NCI-H146 treated with DMSO at 0.1 percent for 48 hours (cell line): ENCODE measurements at regions not wholly inside any gene's neighbourhood (a gene's known extent, or its start where the extent isn't known, plus 50 kb on each side); places are given as distances from the start of the nearest gene placed in this dataset.

ENCODE experiments used
- DNase-seq: peaks from one replicate; lab custom pipeline; 2025; ENCODE audit not compliant: unreplicated experiment; lab: John Stamatoyannopoulos, UW

GRCh38 chr6:134534708-134535149 is 216.8 kb upstream of the SGK1 start:
- DNase-seq: no peak

- DNase-seq: no peak
Observed at GRCh38 chr6:134533991-134534390, 216.1 kb upstream of the SGK1 start.

GRCh38 chr6:134532694-134533624 is 215.0 kb upstream of the SGK1 start:
- no peak for DNase-seq

- peak; percentile 57 for DNase-seq
Observed at GRCh38 chr6:134531611-134532010, 213.7 kb upstream of the SGK1 start.

DNA sequence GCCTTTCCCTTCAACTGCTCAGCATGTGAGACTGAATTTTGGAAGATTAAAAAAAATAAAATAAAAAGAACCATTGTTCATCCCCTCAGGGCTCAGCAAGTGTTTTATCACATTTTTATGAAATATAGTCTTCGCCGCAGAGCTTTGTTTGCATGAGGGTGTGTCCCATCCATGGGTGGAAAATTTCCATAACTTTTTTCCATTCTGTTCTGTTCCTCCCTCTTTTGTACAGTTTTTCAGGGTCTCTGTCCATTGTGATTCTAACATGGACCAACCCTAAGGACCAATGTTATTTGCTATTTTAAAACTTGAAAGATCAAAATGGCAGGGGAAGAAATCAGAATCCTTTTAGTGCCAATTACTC is 213.3 kb upstream of the SGK1 start:
- no peak for DNase-seq

- no peak for DNase-seq
Observed at GRCh38 chr6:134529921-134530320, 212.0 kb upstream of the SGK1 start.

DNA sequence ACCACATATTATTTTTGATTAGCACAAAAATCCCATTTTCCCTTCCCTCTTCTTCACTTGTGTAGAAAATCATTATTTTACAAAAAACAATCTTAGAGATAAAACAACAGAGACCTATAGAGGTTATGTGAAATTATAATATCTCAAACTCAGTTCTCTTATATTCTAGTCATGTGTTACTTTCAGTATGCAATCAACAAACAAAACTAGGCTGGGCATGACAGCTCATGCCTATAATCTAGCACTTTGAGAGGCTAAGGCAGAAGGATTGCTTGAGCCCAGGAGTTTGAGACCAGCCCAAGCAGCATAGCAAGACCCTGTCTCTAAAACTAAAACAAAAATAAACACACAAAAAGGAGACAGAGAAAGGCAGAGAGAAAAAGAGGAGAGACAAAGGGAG is 211.4 kb upstream of the SGK1 start:
- no peak for DNase-seq

GRCh38 chr6:134527108-134527787 is 209.3 kb upstream of the SGK1 start:
- DNase-seq: no peak

GRCh38 chr6:134525190-134525868 is 207.4 kb upstream of the SGK1 start:
- DNase-seq: no peak

GRCh38 chr6:134523903-134524650 is 206.2 kb upstream of the SGK1 start:
- DNase-seq: no peak

- no peak for DNase-seq
Observed at GRCh38 chr6:134523051-134523450, 205.1 kb upstream of the SGK1 start.

- DNase-seq: no peak
Observed at GRCh38 chr6:134521116-134521501, 203.2 kb upstream of the SGK1 start.

DNA sequence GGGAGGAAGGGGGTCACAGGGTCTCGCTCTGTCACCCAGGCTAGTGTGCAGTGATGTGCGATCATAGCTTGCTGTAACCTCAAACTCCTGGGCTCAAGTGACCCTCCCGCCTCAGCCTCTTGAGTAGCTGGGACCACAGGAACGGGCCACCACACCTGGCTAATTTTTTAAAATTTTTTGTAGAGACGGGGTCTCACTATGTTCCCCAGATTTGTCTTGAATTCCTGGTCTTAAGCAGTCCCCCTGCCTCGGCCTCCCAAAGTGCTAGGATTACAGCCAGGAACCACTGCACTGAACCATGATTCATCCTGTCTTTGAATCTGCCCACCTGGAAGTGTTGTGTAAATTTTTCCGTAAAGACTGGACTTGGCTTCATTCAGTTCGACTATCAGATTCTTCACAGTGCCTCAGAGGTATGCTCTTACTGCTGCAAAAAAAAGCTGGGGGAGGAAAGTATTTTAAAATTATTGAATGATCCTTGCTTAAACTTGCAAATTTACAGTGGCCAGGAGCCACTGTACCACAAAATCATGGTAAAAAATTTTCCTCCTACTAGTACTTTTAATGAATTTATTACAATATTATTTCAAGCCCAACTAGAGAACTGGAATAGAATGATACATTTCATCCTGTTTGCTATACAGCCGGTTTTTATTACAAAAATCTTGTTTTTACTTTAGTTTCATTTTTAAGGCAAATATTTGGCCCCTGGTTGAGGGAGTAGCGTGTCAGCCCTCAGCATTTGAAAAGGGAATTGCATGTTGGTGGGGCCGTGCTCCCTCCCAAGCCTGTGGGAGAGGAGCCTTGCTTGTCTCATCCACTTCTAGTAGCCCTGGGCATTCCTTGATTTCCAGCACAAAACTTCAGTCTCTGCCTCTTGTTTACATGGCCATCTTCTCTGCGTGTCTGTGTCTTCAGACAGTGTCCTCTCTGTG is 202.5 kb upstream of the SGK1 start:
- no peak for DNase-seq

DNA sequence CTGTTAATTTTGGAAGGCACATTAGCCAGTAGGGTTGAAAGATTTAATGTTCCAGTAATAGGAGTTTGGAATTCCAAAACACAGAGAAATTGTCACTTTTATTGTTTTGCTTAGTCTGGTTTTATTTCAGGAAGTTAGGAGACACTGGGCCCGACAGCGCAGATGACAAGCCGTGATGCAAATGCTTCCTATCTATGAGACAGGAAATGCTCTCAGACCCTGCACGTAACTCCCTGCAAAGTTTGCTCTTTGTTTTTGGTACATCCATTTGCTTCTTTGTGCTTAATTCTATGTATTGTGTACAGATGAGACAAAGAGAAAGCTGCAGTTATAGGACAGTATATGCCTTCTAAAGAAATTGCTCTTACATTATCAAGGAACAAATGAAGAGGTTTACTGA is 201.6 kb upstream of the SGK1 start:
- no peak for DNase-seq

GRCh38 chr6:134517868-134518267 is 200.0 kb upstream of the SGK1 start:
- no peak for DNase-seq

GRCh38 chr6:134517145-134517658 is 199.3 kb upstream of the SGK1 start:
- peak; percentile 53 for DNase-seq

GRCh38 chr6:134516582-134516981 is 198.7 kb upstream of the SGK1 start:
- DNase-seq: no peak

DNA sequence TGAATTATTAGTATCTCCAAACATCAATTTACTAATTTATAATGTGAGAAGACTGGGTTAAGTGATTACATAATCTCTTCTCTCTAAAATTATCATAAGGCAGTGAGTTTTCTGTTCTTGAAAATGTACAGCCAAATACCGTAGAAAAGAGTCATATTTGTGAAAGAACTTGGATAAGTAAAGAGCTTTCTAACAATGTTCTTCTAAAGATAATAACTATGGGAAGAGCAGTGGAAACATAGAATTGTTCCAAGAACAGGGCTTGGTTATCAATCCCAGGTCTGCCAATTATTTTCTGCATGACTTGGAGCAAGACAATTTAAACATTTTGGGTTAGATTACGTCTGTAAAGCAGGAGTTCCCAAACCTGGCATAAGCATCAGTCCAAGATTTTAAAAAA is 198.1 kb upstream of the SGK1 start:
- no peak for DNase-seq

GRCh38 chr6:134512981-134513391 is 195.1 kb upstream of the SGK1 start:
- no peak for DNase-seq
